Erythroblast (primary cell): ENCODE measurements at regions not wholly inside any gene's neighbourhood (a gene's known extent, or its start where the extent isn't known, plus 50 kb on each side); places are given as distances from the start of the nearest gene placed in this dataset.
A peak's percentile ranks its signal among the peaks of the same experiment; 100 is the strongest.

Source experiments
- DNase-seq, 2 experiments: peaks; one replicate each; lab custom pipeline; 2025; lab: John Stamatoyannopoulos, UW
- GATA1 ChIP-seq: IDR thresholded peaks from 2 replicates; pipeline ENCODE4 v1.6.1; 2011; ENCODE audit warnings: low read depth, mild to moderate bottlenecking, control low read depth, low read length, moderate library complexity
- POLR2A ChIP-seq: IDR thresholded peaks from 2 replicates; pipeline ENCODE4 v1.6.1; 2011; ENCODE audit warnings: mild to moderate bottlenecking, low read length

- no peak for DNase-seq
- TF ChIP-seq GATA1 (no peak), POLR2A (no peak)
Observed at GRCh38 chr14:22434901-22435550, 154.0 kb downstream of the DAD1 start.

- no peak for DNase-seq
- TF ChIP-seq POLR2A (no peak), GATA1 (no peak)
Observed at GRCh38 chr14:22434030-22434429, 155.0 kb downstream of the DAD1 start.

- TF ChIP-seq GATA1 (no peak), POLR2A (no peak)
- DNase-seq: no peak
Observed at GRCh38 chr14:22433069-22433468, 156.0 kb downstream of the DAD1 start.

GRCh38 chr14:22432348-22432976 is 156.6 kb downstream of the DAD1 start:
- DNase-seq: peak; percentile 62 to 65
- TF ChIP-seq GATA1 (no peak), POLR2A (peak; percentile 34)

GRCh38 chr14:22429546-22430294 is 159.3 kb downstream of the DAD1 start:
- TF ChIP-seq GATA1 (no peak), POLR2A (peak; percentile 28)

GRCh38 chr14:22428700-22429291 is 160.2 kb downstream of the DAD1 start:
- DNase-seq: peak; percentile 42 to 49
- TF ChIP-seq GATA1: no peak
- no peak for TF ChIP-seq POLR2A

More at GRCh38 chr14:22429546-22430294, 159.3 kb downstream of the DAD1 start:
- no peak for DNase-seq

- no peak for TF ChIP-seq GATA1
- no peak for TF ChIP-seq POLR2A
- DNase-seq: peak in 1 of 2 experiments; percentile 18
Observed at GRCh38 chr14:22427771-22428231, 161.2 kb downstream of the DAD1 start.

- no peak for DNase-seq
- no peak for TF ChIP-seq POLR2A
- TF ChIP-seq GATA1: no peak
Observed at GRCh38 chr14:22426711-22427110, 162.3 kb downstream of the DAD1 start.

- TF ChIP-seq GATA1: no peak
- TF ChIP-seq POLR2A: no peak
- DNase-seq: peak; percentile 25 to 59
Observed at GRCh38 chr14:22423958-22424357, 165.1 kb downstream of the DAD1 start.

- no peak for TF ChIP-seq GATA1
- TF ChIP-seq POLR2A: no peak
- DNase-seq: no peak
Observed at GRCh38 chr14:22422238-22422637, 166.8 kb downstream of the DAD1 start.

GRCh38 chr14:22420598-22421186 is 168.3 kb downstream of the DAD1 start:
- no peak for DNase-seq
- no peak for TF ChIP-seq POLR2A
- no peak for TF ChIP-seq GATA1

- DNase-seq: no peak
Observed at GRCh38 chr14:22419620-22420019, 169.4 kb downstream of the DAD1 start.

GRCh38 chr14:22418631-22419030 is 170.4 kb downstream of the DAD1 start:
- peak in 1 of 2 experiments; percentile 19 for DNase-seq
- no peak for TF ChIP-seq POLR2A
- TF ChIP-seq GATA1: no peak

More at GRCh38 chr14:22419620-22420019, 169.4 kb downstream of the DAD1 start:
- TF ChIP-seq GATA1 (no peak), POLR2A (no peak)
